SK-N-SH treated with all-trans-retinoic acid at 6 μM for 48 hours (cell line): ENCODE measurements at regions not wholly inside any gene's neighbourhood (a gene's known extent, or its start where the extent isn't known, plus 50 kb on each side); places are given as distances from the start of the nearest gene placed in this dataset.

Source experiments
- ATAC-seq: fragments of 200-7000 bp; cut with Tn5 transposase; 3 replicates; pipeline ENCODE4 v1.9.1; 2020; ENCODE audit warnings: mild to moderate bottlenecking, moderate library complexity
- ARNTL ChIP-seq: fragments of 450-650 bp; formaldehyde crosslinking; IDR thresholded peaks from 2 replicates; pipeline ENCODE4 v1.5.0; 2020; ENCODE audit warnings: low read depth, mild to moderate bottlenecking, moderate library complexity, borderline replicate concordance
- BACH2 ChIP-seq: fragments of 250-450 bp; sonication (Bioruptor Pico); IDR thresholded peaks from 2 replicates; pipeline ENCODE4 v1.9.0; 2021; ENCODE audit warnings: mild to moderate bottlenecking, borderline replicate concordance
- CSDC2 ChIP-seq: fragments of 250-450 bp; sonication (Bioruptor Pico); IDR thresholded peaks from 2 replicates; pipeline ENCODE4 v1.5.0; 2020; ENCODE audit warnings: mild to moderate bottlenecking, moderate library complexity
- CSRNP3 ChIP-seq: fragments of 250-450 bp; sonication (Bioruptor Pico); IDR thresholded peaks from 2 replicates; pipeline ENCODE4 v1.5.1; 2021; ENCODE audit warnings: mild to moderate bottlenecking, moderate library complexity
- ESRRG ChIP-seq: fragments of 250-450 bp; sonication (Bioruptor Pico); IDR thresholded peaks from 2 replicates; pipeline ENCODE4 v1.6.1; 2021; ENCODE audit warnings: mild to moderate bottlenecking
- GLIS3 ChIP-seq: fragments of 250-450 bp; sonication (Bioruptor Pico); IDR thresholded peaks from 2 replicates; pipeline ENCODE4 v1.5.0; 2020; ENCODE audit warnings: mild to moderate bottlenecking, moderate library complexity
- ISL1 ChIP-seq: fragments of 250-450 bp; sonication (Bioruptor Pico); IDR thresholded peaks from 2 replicates; pipeline ENCODE4 v2.1.2; 2022; ENCODE audit warnings: mild to moderate bottlenecking, moderate library complexity
- OSR1 ChIP-seq: fragments of 250-450 bp; sonication (Bioruptor Pico); IDR thresholded peaks from 2 replicates; pipeline ENCODE4 v1.8.0; 2022; ENCODE audit warnings: moderate library complexity, mild to moderate bottlenecking, inconsistent platforms
- PATZ1 ChIP-seq: fragments of 250-450 bp; sonication (Bioruptor Pico); IDR thresholded peaks from 2 replicates; pipeline ENCODE4 v1.8.0; 2020; ENCODE audit warnings: mild to moderate bottlenecking, moderate library complexity, borderline replicate concordance
- POU6F1 ChIP-seq: fragments of 250-450 bp; sonication (Bioruptor Pico); IDR thresholded peaks from 2 replicates; pipeline ENCODE4 v1.8.0; 2021; ENCODE audit warnings: low read depth, mild to moderate bottlenecking, moderate library complexity, borderline replicate concordance
- PPARA ChIP-seq: fragments of 250-450 bp; sonication (Bioruptor Pico); IDR thresholded peaks from 2 replicates; pipeline ENCODE4 v1.5.0; 2020; ENCODE audit warnings: mild to moderate bottlenecking, borderline replicate concordance
- RARB ChIP-seq: fragments of 250-450 bp; sonication (Bioruptor Pico); IDR thresholded peaks from 2 replicates; pipeline ENCODE4 v1.8.0; 2021; ENCODE audit warnings: mild to moderate bottlenecking, moderate library complexity
- SNAI2 ChIP-seq: fragments of 250-450 bp; sonication (Bioruptor Pico); IDR thresholded peaks from 2 replicates; pipeline ENCODE4 v1.5.0; 2020; ENCODE audit warnings: mild to moderate bottlenecking, moderate library complexity
- TCF4 ChIP-seq: fragments of 250-450 bp; sonication (Bioruptor Pico); IDR thresholded peaks from 2 replicates; pipeline ENCODE4 v1.8.0; 2021; ENCODE audit warnings: mild to moderate bottlenecking, moderate library complexity, borderline replicate concordance
- TOX ChIP-seq: fragments of 250-450 bp; sonication (Bioruptor Pico); IDR thresholded peaks from 2 replicates; pipeline ENCODE4 v1.8.0; 2021; ENCODE audit warnings: mild to moderate bottlenecking, moderate library complexity, borderline replicate concordance
- ZC3H10 ChIP-seq: fragments of 250-450 bp; sonication (Bioruptor Pico); IDR thresholded peaks from 2 replicates; pipeline ENCODE4 v1.5.1; 2021; ENCODE audit warnings: mild to moderate bottlenecking, moderate library complexity
- ZFP3 ChIP-seq: fragments of 250-450 bp; sonication (Bioruptor Pico); IDR thresholded peaks from 2 replicates; pipeline ENCODE4 v1.5.0; 2020; ENCODE audit warnings: mild to moderate bottlenecking, moderate library complexity
- ZFP30 ChIP-seq: fragments of 450-650 bp; formaldehyde crosslinking; IDR thresholded peaks from 2 replicates; pipeline ENCODE4 v1.5.0; 2022; ENCODE audit warnings: mild to moderate bottlenecking, moderate library complexity
- ZNF565 ChIP-seq: fragments of 450-650 bp; formaldehyde crosslinking; conservative IDR thresholded peaks from 2 replicates; pipeline ENCODE4 v1.5.0; 2020; ENCODE audit warnings: low read depth, mild to moderate bottlenecking, moderate library complexity
- ZNF70 ChIP-seq: fragments of 450-650 bp; formaldehyde crosslinking; IDR thresholded peaks from 2 replicates; pipeline ENCODE4 v1.5.0; 2020; ENCODE audit warnings: mild to moderate bottlenecking, moderate library complexity
- ZNF8 ChIP-seq: fragments of 450-650 bp; formaldehyde crosslinking; IDR thresholded peaks from 2 replicates; pipeline ENCODE4 v1.5.0; 2020; ENCODE audit warnings: mild to moderate bottlenecking, moderate library complexity

GRCh38 chr10:105605918-105606317 lies 964.8 kb downstream of the SORCS3 start:
- ATAC-seq: no peak
- no peak for TF ChIP-seq POU6F1 (CRISPR knock-in tag)
- TF ChIP-seq ARNTL: no peak
- TF ChIP-seq OSR1 (CRISPR knock-in tag): no peak
- TF ChIP-seq SNAI2 (CRISPR knock-in tag): no peak
- TF ChIP-seq ZFP3 (CRISPR knock-in tag): no peak
- no peak for TF ChIP-seq RARB (CRISPR knock-in tag)

- no peak for ATAC-seq
- no peak for TF ChIP-seq BACH2
- no peak for TF ChIP-seq POU6F1 (CRISPR knock-in tag)
- TF ChIP-seq ZNF8: no peak
- no peak for TF ChIP-seq PPARA (CRISPR knock-in tag)
- no peak for TF ChIP-seq CSRNP3 (CRISPR knock-in tag)
- TF ChIP-seq TOX (CRISPR knock-in tag): no peak
- TF ChIP-seq CSDC2 (CRISPR knock-in tag): no peak
- no peak for TF ChIP-seq ESRRG
- no peak for TF ChIP-seq ARNTL
- no peak for TF ChIP-seq ISL1 (CRISPR knock-in tag)
- TF ChIP-seq ZNF70 (CRISPR knock-in tag): no peak
- no peak for TF ChIP-seq ZFP30 (CRISPR knock-in tag)
- TF ChIP-seq GLIS3: no peak
- TF ChIP-seq ZFP3 (CRISPR knock-in tag): no peak
- no peak for TF ChIP-seq PATZ1 (CRISPR knock-in tag)
- TF ChIP-seq ZC3H10: no peak
These were observed 964.0 kb downstream of the SORCS3 start for GRCh38 chr10:105605104-105605503.

- no peak for ATAC-seq
- TF ChIP-seq ZNF565: no peak
- TF ChIP-seq TCF4: no peak
- no peak for TF ChIP-seq PATZ1 (CRISPR knock-in tag)
- no peak for TF ChIP-seq OSR1 (CRISPR knock-in tag)
- TF ChIP-seq POU6F1 (CRISPR knock-in tag): no peak
- TF ChIP-seq TOX (CRISPR knock-in tag): no peak
- no peak for TF ChIP-seq ARNTL
- no peak for TF ChIP-seq BACH2
- TF ChIP-seq CSDC2 (CRISPR knock-in tag): no peak
These were observed 957.1 kb downstream of the SORCS3 start for GRCh38 chr10:105598207-105598606.
